HG03196 (cell line): ENCODE measurements at regions not wholly inside any gene's neighbourhood (a gene's known extent, or its start where the extent isn't known, plus 50 kb on each side); places are given as distances from the start of the nearest gene placed in this dataset.
"Not testable (repeated sequence)": the region's sequence is repeated elsewhere in the genome, so short reads cannot be mapped to it uniquely, and the experiment has no call there.

Experiments
- ATAC-seq: cut with Tn5 transposase; IDR thresholded peaks from one replicate; pipeline ENCODE4 v1.9.1; 2021; ENCODE audit not compliant: unreplicated experiment

DNA sequence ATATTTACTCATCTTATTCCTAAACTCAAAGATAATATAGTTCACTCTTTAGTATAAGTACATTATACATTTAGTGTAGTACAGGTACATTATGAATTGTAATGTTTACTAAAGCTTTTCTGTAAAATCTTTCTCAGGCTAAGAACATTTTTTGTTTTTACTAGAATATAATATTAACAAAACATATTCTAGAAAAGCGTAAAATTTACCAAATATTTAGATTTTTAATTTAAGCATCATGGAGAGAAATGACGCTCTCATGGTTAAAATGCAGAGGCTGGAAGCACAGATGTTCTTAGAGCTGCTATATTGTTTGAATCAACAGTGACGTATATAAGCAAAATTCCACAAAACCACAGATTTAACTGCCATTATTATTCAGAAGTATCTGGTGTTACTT is 54.7 kb upstream of the NBPF15 start:
- not testable (repeated sequence) for ATAC-seq

DNA sequence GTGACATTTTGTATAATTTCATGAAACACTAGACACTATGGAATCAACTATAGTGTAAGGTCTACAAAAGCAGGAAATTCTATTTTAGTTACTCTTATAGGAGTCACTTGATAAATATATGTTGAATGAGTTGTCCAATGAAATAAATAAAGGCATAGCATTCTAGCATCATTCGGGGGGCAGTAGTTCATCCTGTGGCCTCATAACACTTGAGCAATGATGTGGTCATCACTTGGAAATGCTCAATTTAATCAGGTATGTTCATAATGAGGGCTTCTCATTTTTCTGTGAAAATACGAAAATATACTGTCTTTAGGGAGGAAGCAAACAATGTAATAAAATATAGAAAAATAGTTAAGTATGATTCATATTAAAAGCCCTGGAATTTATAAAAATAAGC is 55.4 kb upstream of the NBPF15 start:
- not testable (repeated sequence) for ATAC-seq

DNA sequence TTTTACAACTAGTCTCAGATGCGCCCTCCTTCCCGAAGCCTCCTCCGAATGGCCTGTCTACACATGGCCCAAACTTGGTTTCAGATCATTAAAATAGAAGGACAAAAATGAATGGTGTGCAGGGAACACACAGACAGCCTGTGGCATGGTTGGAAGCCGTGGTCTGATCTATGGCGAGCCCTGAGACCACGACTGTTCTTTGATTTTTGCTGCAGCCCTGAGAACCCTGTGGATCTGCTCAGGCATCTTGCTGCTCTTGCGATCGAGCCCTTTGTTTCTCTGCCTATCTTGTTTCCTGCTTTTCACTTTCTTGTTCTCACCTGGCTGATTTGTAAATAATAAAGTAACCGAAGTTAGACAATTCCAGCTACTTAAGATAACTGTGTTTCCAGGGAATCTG is 57.0 kb upstream of the NBPF15 start:
- ATAC-seq = not testable (repeated sequence)

DNA sequence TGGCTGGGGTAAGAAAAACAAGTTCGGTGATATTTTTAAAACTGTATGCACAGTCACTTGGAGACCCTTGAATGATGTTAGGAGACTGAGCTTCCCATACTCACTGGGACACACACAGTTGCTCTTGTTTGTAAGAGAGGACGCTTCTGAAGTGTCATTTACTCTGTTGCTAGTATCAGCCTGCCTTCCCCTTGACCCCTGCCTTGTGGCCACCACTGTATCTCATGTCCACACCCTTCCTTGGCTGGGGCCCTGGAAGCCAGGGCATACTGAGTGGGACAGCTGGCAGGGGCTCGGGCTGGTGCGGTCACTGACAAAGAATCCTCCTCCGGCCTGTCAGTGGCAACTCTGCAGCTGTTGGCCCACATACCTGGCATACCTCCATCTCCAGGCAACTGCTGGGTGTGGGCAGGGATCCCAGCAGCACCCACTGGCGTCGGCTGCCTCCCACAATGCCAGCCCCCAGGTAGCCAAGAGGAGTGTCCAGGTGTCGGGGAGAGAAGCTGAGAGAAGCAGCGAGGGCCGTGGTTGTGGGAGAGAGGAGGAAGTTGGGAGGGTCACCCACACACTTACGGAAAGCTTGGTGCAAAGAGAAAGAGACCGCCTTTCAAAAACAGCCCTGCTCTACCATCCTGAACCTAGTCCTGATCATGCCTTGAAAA is 58.2 kb upstream of the NBPF15 start:
- ATAC-seq = not testable (repeated sequence)

DNA sequence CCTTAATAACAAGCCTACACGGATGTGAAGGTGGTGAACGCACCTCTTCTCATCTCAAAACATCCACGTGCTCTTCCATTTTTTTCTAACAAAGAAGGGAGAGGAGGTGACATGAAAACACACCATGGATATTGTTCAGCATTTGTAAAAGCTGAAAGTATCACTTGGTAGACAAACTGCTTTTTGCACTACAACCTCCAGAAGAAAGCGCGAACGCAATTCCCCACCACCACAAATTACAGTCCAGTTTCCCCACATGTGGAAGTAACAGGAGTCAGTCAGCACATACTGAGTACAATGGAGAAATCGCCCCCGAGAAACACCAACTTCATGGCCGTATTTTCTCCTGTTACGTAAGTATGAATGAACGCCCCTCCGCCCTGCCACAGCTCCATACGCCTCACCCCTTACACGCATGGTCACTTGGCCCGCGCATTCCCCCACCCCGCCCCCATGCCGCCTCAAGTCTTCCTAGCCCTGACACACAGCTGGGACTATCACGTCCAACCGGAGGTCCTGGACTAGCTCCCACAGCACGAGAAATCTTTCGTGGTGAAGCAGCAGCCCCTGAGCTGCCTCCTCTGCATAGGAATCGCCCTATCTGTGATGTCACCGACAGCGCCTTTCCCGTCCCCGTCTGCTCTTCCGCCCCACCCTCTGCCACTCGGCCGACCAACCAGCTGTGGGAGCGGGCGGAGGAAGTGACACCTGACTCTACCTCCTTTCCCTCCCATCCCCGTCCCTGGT is 62.4 kb upstream of the NBPF15 start:
- peak; percentile 95 for ATAC-seq

DNA sequence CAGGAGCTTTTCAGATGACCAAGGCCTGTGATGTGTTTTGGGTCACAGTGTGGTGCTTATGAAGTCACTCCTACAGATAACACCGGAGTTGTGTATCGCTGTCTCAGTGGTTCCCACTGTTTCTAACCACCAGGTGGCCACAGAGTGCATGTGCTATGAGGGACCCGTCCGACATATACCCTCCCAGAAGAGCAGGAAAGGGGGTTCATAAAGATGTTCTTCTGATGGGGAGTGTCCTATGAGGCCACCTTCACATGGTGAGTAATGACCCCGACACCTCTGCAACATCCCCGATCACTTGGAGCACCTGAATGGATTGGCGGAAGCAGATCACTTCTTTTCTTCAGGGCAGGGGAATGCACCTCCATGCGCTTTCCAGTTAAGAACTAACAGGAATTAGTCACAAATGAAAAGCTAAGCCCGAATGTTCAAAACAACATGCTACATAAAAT is 60.5 kb upstream of the PPIAL4F start:
- ATAC-seq = peak; percentile 56

DNA sequence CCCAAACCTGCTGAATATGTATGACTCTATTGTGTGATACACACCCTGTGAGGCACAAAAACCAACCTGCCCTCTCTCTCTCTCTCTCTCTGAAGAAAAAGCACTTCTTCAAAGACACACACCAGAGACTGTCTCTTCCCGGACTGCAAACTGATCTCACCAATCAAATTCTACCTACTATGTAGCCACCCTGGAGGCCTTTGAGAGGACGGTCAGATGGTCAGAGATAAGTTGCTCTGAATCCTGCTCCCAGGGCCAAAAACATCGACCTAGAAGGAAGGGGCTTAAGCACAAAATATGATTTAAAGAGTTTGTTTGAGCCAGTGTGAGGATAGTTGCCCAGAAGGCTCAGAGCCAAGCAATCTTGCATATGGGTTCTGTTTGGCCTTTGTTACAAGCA is 59.2 kb upstream of the PPIAL4F start:
- ATAC-seq = not testable (repeated sequence)

DNA sequence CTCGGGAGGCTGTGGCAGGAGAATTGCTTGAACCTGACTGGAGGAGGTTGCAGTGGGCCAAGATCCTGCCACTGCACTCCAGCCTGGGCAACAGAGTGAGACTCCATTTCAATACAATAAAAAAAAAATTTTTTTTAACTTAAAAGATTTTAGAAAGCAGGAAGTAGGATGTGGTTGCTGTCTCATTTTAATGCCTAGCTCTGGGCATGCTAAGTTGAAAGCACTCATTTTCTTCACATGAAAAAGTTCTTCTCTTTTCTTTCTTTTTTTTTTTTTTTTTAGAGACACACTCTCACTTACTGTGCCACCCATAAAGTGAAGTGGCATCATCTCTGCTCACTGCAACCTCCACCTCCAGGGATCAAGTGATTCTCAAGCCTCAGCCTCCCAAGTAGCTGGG is 58.4 kb upstream of the PPIAL4F start:
- ATAC-seq = not testable (repeated sequence)

DNA sequence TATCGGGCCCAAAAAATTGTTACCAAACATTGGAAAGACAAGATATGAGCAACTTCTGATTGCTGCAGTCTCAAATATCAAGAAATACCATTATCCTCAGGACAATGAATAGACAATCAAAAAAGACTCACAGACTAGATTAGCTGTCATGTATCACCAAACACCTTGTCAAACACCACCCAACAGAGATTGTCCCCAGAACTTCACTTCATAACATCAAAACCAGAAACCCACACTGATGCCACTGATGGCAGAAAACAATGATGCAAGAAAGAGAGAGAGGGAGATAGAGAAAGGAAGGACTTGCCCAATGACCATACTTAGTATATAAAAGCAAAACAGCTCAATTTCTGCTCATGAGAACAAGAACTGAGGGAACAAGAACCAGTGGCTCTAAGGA is 56.0 kb upstream of the PPIAL4F start:
- ATAC-seq = not testable (repeated sequence)

DNA sequence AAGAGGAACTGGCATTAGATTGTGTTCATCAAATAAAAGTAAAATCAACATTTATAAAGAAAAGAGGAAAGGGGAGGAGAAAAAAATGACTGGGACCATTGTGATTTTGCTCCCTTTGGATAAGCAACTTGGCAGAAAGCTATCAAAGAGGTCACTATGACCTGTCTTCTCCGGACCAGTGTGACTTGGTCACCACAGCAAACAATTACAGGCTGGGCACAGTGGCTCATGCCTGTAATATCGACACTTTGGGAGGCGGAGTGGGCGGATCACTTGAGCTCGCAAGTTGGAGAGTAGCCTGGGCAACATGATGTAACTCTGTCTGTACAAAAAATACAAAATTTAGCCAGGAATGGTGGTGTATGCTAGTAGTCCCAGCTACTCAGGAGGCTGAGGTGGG is 55.5 kb upstream of the PPIAL4F start:
- ATAC-seq = not testable (repeated sequence)

DNA sequence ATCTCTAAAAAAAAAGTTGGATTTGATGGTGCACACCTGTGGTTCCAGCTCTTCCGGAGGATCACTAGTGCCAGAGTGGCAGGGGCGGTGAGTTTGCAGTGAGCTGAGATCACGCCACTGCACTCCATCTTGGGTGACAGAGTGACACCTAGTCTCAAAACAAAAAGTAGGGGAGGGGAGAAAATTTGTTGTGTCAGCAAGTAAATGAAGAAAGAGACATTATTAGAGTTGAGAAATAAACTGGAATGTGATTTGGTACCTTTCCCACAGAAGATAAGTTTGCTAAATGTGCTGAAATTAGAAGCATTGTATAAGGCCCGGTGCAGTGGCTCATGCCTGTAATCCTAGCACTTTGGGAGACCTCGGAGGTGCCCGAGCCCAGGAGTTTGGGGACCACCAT is 54.0 kb upstream of the PPIAL4F start:
- ATAC-seq = not testable (repeated sequence)

DNA sequence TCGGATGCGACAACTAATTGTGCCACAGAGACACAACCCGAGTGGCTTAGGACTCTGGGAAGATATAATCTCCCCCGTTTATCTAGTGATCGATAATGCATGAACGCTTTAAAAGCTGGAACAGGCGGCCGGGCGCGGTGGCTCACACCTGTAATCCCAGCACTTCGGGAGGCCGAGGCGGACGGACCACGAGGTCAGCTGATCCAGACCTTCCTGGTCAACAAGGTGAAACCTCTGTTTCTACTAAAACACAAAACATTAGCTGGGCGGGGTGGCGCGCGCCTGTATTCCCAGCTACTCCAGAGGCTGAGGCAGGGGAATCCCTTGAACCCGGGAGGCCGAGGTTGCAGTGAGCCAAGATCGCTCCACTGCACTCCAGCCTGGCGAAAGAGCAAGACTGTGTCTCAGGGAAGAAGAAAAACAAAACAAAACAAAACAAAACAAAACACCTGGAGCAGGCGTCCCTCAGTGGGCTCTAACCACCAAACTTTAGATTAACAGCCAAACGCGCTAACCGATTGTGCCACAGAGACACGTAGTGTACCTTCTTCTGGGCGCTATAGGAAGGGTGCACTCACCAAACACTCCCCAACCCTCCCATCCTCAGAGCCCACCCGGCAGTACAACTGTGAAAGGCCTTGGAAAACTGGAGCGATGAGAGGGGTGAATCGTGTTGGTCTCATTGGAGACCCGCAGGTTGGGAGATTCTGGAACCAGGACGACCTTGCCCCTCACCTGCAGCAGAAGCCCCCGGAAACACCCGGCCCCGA is 53.3 kb upstream of the PPIAL4F start:
- ATAC-seq = not testable (repeated sequence)
